HG03354 (cell line): ENCODE measurements at regions not wholly inside any gene's neighbourhood (a gene's known extent, or its start where the extent isn't known, plus 50 kb on each side); places are given as distances from the start of the nearest gene placed in this dataset.

Source experiments
- ATAC-seq: cut with Tn5 transposase; IDR thresholded peaks from one replicate; pipeline ENCODE4 v1.9.1; 2021; ENCODE audit warnings: mild to moderate bottlenecking; ENCODE audit not compliant: unreplicated experiment, poor library complexity, severe bottlenecking

- ATAC-seq: no peak
These were observed 154.7 kb downstream of the FAM114A2 start for GRCh38 chr5:153883854-153884611.

- ATAC-seq: no peak
These were observed 157.0 kb downstream of the FAM114A2 start for GRCh38 chr5:153881687-153882086.

- ATAC-seq: no peak
These were observed 158.6 kb downstream of the FAM114A2 start for GRCh38 chr5:153880106-153880505.

- no peak for ATAC-seq
These were observed 159.1 kb downstream of the FAM114A2 start for GRCh38 chr5:153879596-153879995.

- no peak for ATAC-seq
These were observed 172.5 kb downstream of the FAM114A2 start for GRCh38 chr5:153866176-153866575.

- no peak for ATAC-seq
These were observed 173.7 kb downstream of the FAM114A2 start for GRCh38 chr5:153865016-153865415.

- no peak for ATAC-seq
These were observed 174.8 kb downstream of the FAM114A2 start for GRCh38 chr5:153863951-153864350.
